ENCODE measurements at regions not wholly inside any gene's neighbourhood (a gene's known extent, or its start where the extent isn't known, plus 50 kb on each side); places are given as distances from the start of the nearest gene placed in this dataset.
"Not testable (repeated sequence)": the region's sequence is repeated elsewhere in the genome, so short reads cannot be mapped to it uniquely, and the experiment has no call there.

- DNase-seq: not testable (repeated sequence)
Measured at GRCh38 chr16:86078711-86079110, 179.7 kb downstream of the IRF8 start.

GRCh38 chr16:86079255-86079885, 180.4 kb downstream of the IRF8 start:
- DNase-seq: no peak

- DNase-seq: no peak
Measured at GRCh38 chr16:86080131-86080875, 181.3 kb downstream of the IRF8 start.

- DNase-seq: no peak
Measured at GRCh38 chr16:86080982-86081381, 182.0 kb downstream of the IRF8 start.

- no peak for DNase-seq
Measured at GRCh38 chr16:86082418-86083030, 183.6 kb downstream of the IRF8 start.

GRCh38 chr16:86083382-86084002, 184.5 kb downstream of the IRF8 start:
- no peak for DNase-seq

- no peak for DNase-seq
Measured at GRCh38 chr16:86085161-86085611, 186.2 kb downstream of the IRF8 start.

- DNase-seq: no peak
Measured at GRCh38 chr16:86085795-86086194, 186.8 kb downstream of the IRF8 start.

- no peak for DNase-seq
Measured at GRCh38 chr16:86086471-86086870, 187.5 kb downstream of the IRF8 start.

- no peak for DNase-seq
Measured at GRCh38 chr16:86087011-86087895, 188.3 kb downstream of the IRF8 start.

- no peak for DNase-seq
Measured at GRCh38 chr16:86087896-86088230, 188.9 kb downstream of the IRF8 start.

GRCh38 chr16:86088287-86088686, 189.3 kb downstream of the IRF8 start:
- no peak for DNase-seq

- no peak for DNase-seq
Measured at GRCh38 chr16:86088816-86089215, 189.9 kb downstream of the IRF8 start.

- DNase-seq: no peak
Measured at GRCh38 chr16:86089334-86089900, 190.5 kb downstream of the IRF8 start.

- no peak for DNase-seq
Measured at GRCh38 chr16:86089991-86090390, 191.0 kb downstream of the IRF8 start.

GRCh38 chr16:86090461-86091170, 191.7 kb downstream of the IRF8 start:
- no peak for DNase-seq

- DNase-seq: no peak
Measured at GRCh38 chr16:86091976-86092375, 193.0 kb downstream of the IRF8 start.

- DNase-seq: no peak
Measured at GRCh38 chr16:86092586-86093480, 193.9 kb downstream of the IRF8 start.

- no peak for DNase-seq
Measured at GRCh38 chr16:86093801-86094750, 195.1 kb downstream of the IRF8 start.

All from T1000 (cell line).